ENCODE measurements at regions not wholly inside any gene's neighbourhood (a gene's known extent, or its start where the extent isn't known, plus 50 kb on each side); places are given as distances from the start of the nearest gene placed in this dataset.

DNA sequence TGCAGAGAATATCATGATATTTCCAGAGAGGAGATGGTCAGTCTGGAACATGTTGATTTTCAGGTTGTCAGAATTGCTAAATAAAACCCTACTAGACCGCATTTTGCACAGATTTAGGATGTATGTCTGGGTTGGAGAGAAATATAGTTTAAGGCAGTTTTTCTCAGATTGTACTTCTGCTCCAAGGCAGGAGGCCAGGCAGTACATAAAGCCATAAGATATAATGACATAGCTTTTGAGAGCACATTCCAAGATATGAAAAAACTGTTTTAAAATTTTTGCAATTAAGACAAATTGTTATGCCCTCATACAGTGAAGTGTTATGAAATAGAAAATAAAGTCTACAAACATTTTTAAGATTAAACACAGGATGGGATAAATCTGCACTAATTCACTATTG lies 301.8 kb upstream of the CBLB start:
- peaks cover 21% of the 10 kb centered on the region for H3K4me1 ChIP-seq (ENCODE audit: low read length)

DNA sequence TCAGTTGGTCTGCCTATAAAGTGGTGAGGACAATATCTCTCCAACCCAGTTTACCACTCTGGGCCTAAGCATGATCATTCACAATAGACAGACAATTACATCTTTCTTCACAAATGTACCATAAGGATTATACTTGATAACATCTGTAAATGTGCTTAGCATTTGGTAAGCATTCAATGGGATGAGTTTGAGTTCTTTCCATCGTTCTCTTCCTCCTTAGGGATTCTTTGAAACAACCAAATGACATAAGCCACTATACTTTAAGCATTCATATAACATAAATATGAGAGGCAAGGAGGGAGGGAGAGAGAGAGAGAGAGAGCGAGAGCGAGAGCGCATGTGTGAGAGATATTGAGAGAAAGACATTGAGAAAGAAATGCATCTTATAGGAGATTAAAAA lies 303.3 kb upstream of the CBLB start:
- no peaks in the 10 kb centered on the region for H3K79me2 ChIP-seq (ENCODE audit: low read length)
- peak overlapping the region; percentile 50 for H3K4me2 ChIP-seq (ENCODE audit: low read length)
- peaks cover 8% of the 10 kb centered on the region for H4K20me1 ChIP-seq (ENCODE audit: insufficient read depth, low read length)
- H3K27me3 ChIP-seq (ENCODE audit: low read depth, low read length), result peaks cover 58% of the 10 kb centered on the region
- no peaks in the 10 kb centered on the region for H3K9me3 ChIP-seq (ENCODE audit: insufficient read depth, low read length)
- no peak overlapping the region for H3K27ac ChIP-seq (ENCODE audit: low read length)
- TF ChIP-seq, protein P1, sequence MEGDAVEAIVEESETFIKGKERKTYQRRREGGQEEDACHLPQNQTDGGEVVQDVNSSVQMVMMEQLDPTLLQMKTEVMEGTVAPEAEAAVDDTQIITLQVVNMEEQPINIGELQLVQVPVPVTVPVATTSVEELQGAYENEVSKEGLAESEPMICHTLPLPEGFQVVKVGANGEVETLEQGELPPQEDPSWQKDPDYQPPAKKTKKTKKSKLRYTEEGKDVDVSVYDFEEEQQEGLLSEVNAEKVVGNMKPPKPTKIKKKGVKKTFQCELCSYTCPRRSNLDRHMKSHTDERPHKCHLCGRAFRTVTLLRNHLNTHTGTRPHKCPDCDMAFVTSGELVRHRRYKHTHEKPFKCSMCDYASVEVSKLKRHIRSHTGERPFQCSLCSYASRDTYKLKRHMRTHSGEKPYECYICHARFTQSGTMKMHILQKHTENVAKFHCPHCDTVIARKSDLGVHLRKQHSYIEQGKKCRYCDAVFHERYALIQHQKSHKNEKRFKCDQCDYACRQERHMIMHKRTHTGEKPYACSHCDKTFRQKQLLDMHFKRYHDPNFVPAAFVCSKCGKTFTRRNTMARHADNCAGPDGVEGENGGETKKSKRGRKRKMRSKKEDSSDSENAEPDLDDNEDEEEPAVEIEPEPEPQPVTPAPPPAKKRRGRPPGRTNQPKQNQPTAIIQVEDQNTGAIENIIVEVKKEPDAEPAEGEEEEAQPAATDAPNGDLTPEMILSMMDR (IDR thresholded peaks at IDR 0.05; ENCODE audit: low read depth, low read length), result no peak
- no peak for TF ChIP-seq EZH2phosphoT487 (IDR thresholded peaks at IDR 0.05; ENCODE audit: low read depth)
- peaks cover 32% of the 10 kb centered on the region for H3K4me1 ChIP-seq (ENCODE audit: low read length)
- H3K36me3 ChIP-seq (replicated peaks; ENCODE audit: low read depth, low read length), result no peaks in the 10 kb centered on the region
- H3K4me3 ChIP-seq (ENCODE audit: low read length), result no peak overlapping the region
- no peak overlapping the region for H2AFZ ChIP-seq (ENCODE audit: low read depth, low read length)
- no peak overlapping the region for H3K9ac ChIP-seq (ENCODE audit: low read length)

More for the DNA sequence above, 301.8 kb upstream of the CBLB start:
- H3K27me3 ChIP-seq (ENCODE audit: low read depth, low read length), result peaks cover 57% of the 10 kb centered on the region
- no peak overlapping the region for H2AFZ ChIP-seq (ENCODE audit: low read depth, low read length)
- peaks cover 8% of the 10 kb centered on the region for H4K20me1 ChIP-seq (ENCODE audit: insufficient read depth, low read length)
- TF ChIP-seq EZH2phosphoT487 (IDR thresholded peaks at IDR 0.05; ENCODE audit: low read depth), result no peak
- TF ChIP-seq, protein P1 (IDR thresholded peaks at IDR 0.05; ENCODE audit: low read depth, low read length), result no peak
- H3K36me3 ChIP-seq (replicated peaks; ENCODE audit: low read depth, low read length), result no peaks in the 10 kb centered on the region
- H3K9me3 ChIP-seq (ENCODE audit: insufficient read depth, low read length), result no peaks in the 10 kb centered on the region
- no peak overlapping the region for H3K27ac ChIP-seq (ENCODE audit: low read length)
- no peak overlapping the region for H3K4me3 ChIP-seq (ENCODE audit: low read length)
- no peaks in the 10 kb centered on the region for H3K79me2 ChIP-seq (ENCODE audit: low read length)
- H3K9ac ChIP-seq (ENCODE audit: low read length), result no peak overlapping the region
- no peak overlapping the region for H3K4me2 ChIP-seq (ENCODE audit: low read length)

DNA sequence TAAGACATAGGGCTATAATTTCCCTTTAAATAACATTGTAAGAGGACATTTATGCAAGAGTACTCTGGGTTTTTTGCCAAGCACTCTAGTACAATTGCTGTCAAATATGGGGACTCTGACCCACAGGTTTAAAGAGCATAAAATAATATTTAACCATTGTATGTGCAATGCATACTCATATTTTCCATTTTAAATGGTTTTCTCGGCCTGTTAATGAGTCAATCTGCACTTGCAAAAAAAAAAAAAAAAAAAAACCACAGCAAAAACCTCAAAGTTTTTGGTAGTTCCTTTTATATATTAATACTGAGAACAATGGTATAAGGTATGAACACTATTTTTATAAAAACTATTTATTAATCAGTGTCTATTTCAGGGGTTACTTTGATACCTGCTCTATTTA lies 304.0 kb upstream of the CBLB start:
- H3K4me2 ChIP-seq (ENCODE audit: low read length), result peak overlapping the region; percentile 50
- H3K27me3 ChIP-seq (ENCODE audit: low read depth, low read length), result peaks cover 58% of the 10 kb centered on the region
- no peaks in the 10 kb centered on the region for H3K79me2 ChIP-seq (ENCODE audit: low read length)
- H3K27ac ChIP-seq (ENCODE audit: low read length), result no peak overlapping the region
- H3K4me3 ChIP-seq (ENCODE audit: low read length), result no peak overlapping the region
- H3K9me3 ChIP-seq (ENCODE audit: insufficient read depth, low read length), result no peaks in the 10 kb centered on the region
- H3K36me3 ChIP-seq (replicated peaks; ENCODE audit: low read depth, low read length), result no peaks in the 10 kb centered on the region
- peaks cover 36% of the 10 kb centered on the region for H3K4me1 ChIP-seq (ENCODE audit: low read length)
- no peak overlapping the region for H2AFZ ChIP-seq (ENCODE audit: low read depth, low read length)
- H4K20me1 ChIP-seq (ENCODE audit: insufficient read depth, low read length), result peaks cover 8% of the 10 kb centered on the region
- TF ChIP-seq EZH2phosphoT487 (IDR thresholded peaks at IDR 0.05; ENCODE audit: low read depth), result peak; percentile 51; the same call in 1 of the 2 replicates
- TF ChIP-seq, protein P1 (IDR thresholded peaks at IDR 0.05; ENCODE audit: low read depth, low read length), result no peak
- H3K9ac ChIP-seq (ENCODE audit: low read length), result no peak overlapping the region

DNA sequence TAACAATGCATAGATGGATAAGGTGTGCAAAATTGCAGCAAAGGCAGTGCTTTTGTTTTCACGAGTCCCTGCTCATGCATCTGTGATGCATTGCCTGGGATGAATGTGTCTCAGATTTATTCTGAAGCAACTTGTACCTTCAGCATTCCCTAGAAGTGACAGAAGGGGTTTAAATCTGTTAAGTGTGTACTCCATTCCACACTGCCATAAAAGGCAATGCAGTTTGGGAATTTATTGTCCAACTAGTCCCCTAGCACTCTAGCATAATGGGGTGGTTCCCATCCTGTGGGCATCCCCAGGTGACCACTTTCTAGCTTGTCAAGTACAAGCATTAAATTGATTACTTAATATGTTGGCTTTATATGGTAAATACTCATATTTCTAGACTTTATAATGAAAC lies 306.5 kb upstream of the CBLB start:
- Histone ChIP-seq H3K27me3 (ENCODE audit: low read depth, low read length) (peaks cover 67% of the 10 kb centered on the region), H3K36me3 (replicated peaks; ENCODE audit: low read depth, low read length) (no peaks in the 10 kb centered on the region), H3K9me3 (ENCODE audit: insufficient read depth, low read length) (no peaks in the 10 kb centered on the region), H4K20me1 (ENCODE audit: insufficient read depth, low read length) (peaks cover 8% of the 10 kb centered on the region), H3K27ac (ENCODE audit: low read length) (no peak overlapping the region), H3K4me2 (ENCODE audit: low read length) (no peak overlapping the region), H2AFZ (ENCODE audit: low read depth, low read length) (no peak overlapping the region), H3K4me1 (ENCODE audit: low read length) (peaks cover 38% of the 10 kb centered on the region), H3K4me3 (ENCODE audit: low read length) (no peak overlapping the region), H3K79me2 (ENCODE audit: low read length) (no peaks in the 10 kb centered on the region), H3K9ac (ENCODE audit: low read length) (no peak overlapping the region)
- TF ChIP-seq, protein P1 (IDR thresholded peaks at IDR 0.05; ENCODE audit: low read depth, low read length), result no peak
- TF ChIP-seq EZH2phosphoT487 (IDR thresholded peaks at IDR 0.05; ENCODE audit: low read depth), result no peak
